ENCODE measurements at regions not wholly inside any gene's neighbourhood (a gene's known extent, or its start where the extent isn't known, plus 50 kb on each side); places are given as distances from the start of the nearest gene placed in this dataset.

- no peak for TF ChIP-seq CTCF (IDR thresholded peaks at IDR 0.05; ENCODE audit: poor library complexity, severe bottlenecking)
- TF ChIP-seq TAF1 (IDR thresholded peaks at IDR 0.05; ENCODE audit: low read depth) = no peak
- TF ChIP-seq POLR2AphosphoS5 (IDR thresholded peaks at IDR 0.05) = no peak
- TF ChIP-seq, protein P1, sequence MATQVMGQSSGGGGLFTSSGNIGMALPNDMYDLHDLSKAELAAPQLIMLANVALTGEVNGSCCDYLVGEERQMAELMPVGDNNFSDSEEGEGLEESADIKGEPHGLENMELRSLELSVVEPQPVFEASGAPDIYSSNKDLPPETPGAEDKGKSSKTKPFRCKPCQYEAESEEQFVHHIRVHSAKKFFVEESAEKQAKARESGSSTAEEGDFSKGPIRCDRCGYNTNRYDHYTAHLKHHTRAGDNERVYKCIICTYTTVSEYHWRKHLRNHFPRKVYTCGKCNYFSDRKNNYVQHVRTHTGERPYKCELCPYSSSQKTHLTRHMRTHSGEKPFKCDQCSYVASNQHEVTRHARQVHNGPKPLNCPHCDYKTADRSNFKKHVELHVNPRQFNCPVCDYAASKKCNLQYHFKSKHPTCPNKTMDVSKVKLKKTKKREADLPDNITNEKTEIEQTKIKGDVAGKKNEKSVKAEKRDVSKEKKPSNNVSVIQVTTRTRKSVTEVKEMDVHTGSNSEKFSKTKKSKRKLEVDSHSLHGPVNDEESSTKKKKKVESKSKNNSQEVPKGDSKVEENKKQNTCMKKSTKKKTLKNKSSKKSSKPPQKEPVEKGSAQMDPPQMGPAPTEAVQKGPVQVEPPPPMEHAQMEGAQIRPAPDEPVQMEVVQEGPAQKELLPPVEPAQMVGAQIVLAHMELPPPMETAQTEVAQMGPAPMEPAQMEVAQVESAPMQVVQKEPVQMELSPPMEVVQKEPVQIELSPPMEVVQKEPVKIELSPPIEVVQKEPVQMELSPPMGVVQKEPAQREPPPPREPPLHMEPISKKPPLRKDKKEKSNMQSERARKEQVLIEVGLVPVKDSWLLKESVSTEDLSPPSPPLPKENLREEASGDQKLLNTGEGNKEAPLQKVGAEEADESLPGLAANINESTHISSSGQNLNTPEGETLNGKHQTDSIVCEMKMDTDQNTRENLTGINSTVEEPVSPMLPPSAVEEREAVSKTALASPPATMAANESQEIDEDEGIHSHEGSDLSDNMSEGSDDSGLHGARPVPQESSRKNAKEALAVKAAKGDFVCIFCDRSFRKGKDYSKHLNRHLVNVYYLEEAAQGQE (IDR thresholded peaks at IDR 0.05; ENCODE audit: borderline replicate concordance) = no peak
Measured at GRCh38 chr10:109676703-109677102, 246.6 kb downstream of the XPNPEP1 start.
